Activated B cell treated with CpG ODN at 0.5 μM for 24 hours (primary cell): ENCODE measurements at regions not wholly inside any gene's neighbourhood (a gene's known extent, or its start where the extent isn't known, plus 50 kb on each side); places are given as distances from the start of the nearest gene placed in this dataset.
A peak's percentile ranks its signal among the peaks of the same experiment; 100 is the strongest.

ENCODE experiments used
- ATAC-seq: fragments of 200-7000 bp; cut with Tn5 transposase; one replicate; pipeline ENCODE4 v1.10.0; 2021; ENCODE audit warnings: low read depth, mild to moderate bottlenecking, moderate library complexity
- CTCF ChIA-PET: fragments of 350-600 bp; sonication (Branson Sonifier 250); formaldehyde crosslinking; loops from one replicate; lab custom pipeline; 2021; ENCODE audit warnings: antibody characterized with exemption; lab: Charles Lee
- POLR2A ChIA-PET: fragments of 350-600 bp; sonication (Branson Sonifier 250); formaldehyde crosslinking; loops from one replicate; lab custom pipeline; 2021; ENCODE audit warnings: antibody characterized with exemption; lab: Charles Lee
- DNase-seq: peaks from one replicate; pipeline ENCODE4 v3.0.0; 2022
- H3K27ac Mint-ChIP-seq: one replicate; pipeline ENCODE4 v1.8.0; 2020; ENCODE audit warnings: mixed read lengths
- H3K27me3 Mint-ChIP-seq: one replicate; pipeline ENCODE4 v1.8.0; 2021; ENCODE audit warnings: mixed read lengths
- H3K36me3 Mint-ChIP-seq: one replicate; pipeline ENCODE4 v1.8.0; 2021; ENCODE audit warnings: low read depth, mixed read lengths
- H3K4me1 Mint-ChIP-seq: one replicate; pipeline ENCODE4 v1.8.0; 2021; ENCODE audit warnings: mixed read lengths
- H3K4me3 Mint-ChIP-seq: one replicate; pipeline ENCODE4 v1.8.0; 2020; ENCODE audit warnings: mild to moderate bottlenecking, mixed read lengths
- H3K9me3 Mint-ChIP-seq: one replicate; pipeline ENCODE4 v1.8.0; 2020; ENCODE audit warnings: mixed read lengths
- CTCF ChIP-seq: fragments of 200-600 bp; IDR thresholded peaks from one replicate; pipeline ENCODE4 v1.8.0; 2022; ENCODE audit warnings: antibody characterized with exemption, mild to moderate bottlenecking
- intact Hi-C: fragments of 100-400 bp; cut with micrococcal nuclease; formaldehyde crosslinking; loops from one replicate; pipeline ENCODE4 v1.15.1; 2024

- no peak for ATAC-seq
- no peak for TF ChIP-seq CTCF
- H3K4me1 Mint-ChIP-seq: no peaks in the 10 kb centered on the region
- ChIA-PET POLR2A (no interaction called here), CTCF (no interaction called here)
- H3K27ac Mint-ChIP-seq: no peak overlapping the region
- H3K4me3 Mint-ChIP-seq: no peak overlapping the region
- H3K27me3 Mint-ChIP-seq: peaks cover 10% of the 10 kb centered on the region
- H3K36me3 Mint-ChIP-seq: no peaks in the 10 kb centered on the region
- intact Hi-C loops: no loop called here
- no peak for DNase-seq
- no peaks in the 10 kb centered on the region for H3K9me3 Mint-ChIP-seq
Observed at GRCh38 chr1:11399250-11399649, 79.7 kb upstream of the DISP3 start.

- Mint-ChIP-seq H3K27me3 (peaks cover 12% of the 10 kb centered on the region), H3K9me3 (no peaks in the 10 kb centered on the region), H3K36me3 (no peaks in the 10 kb centered on the region), H3K4me1 (no peaks in the 10 kb centered on the region), H3K27ac (no peak overlapping the region), H3K4me3 (no peak overlapping the region)
- no peak for TF ChIP-seq CTCF
- DNase-seq (no peak), ATAC-seq (no peak)
- CTCF ChIA-PET: no interaction called here
- POLR2A ChIA-PET: no interaction called here
- intact Hi-C loops: no loop called here
Observed at GRCh38 chr1:11400155-11400554, 78.8 kb upstream of the DISP3 start.

GRCh38 chr1:11400567-11400966 lies 78.4 kb upstream of the DISP3 start:
- intact Hi-C loops: no loop called here
- no peak for DNase-seq
- no peaks in the 10 kb centered on the region for H3K4me1 Mint-ChIP-seq
- H3K4me3 Mint-ChIP-seq: no peak overlapping the region
- peaks cover 13% of the 10 kb centered on the region for H3K27me3 Mint-ChIP-seq
- no peak for TF ChIP-seq CTCF
- no peaks in the 10 kb centered on the region for H3K36me3 Mint-ChIP-seq
- no peaks in the 10 kb centered on the region for H3K9me3 Mint-ChIP-seq
- no peak for ATAC-seq
- CTCF ChIA-PET: no interaction called here
- no peak overlapping the region for H3K27ac Mint-ChIP-seq
- POLR2A ChIA-PET: no interaction called here

GRCh38 chr1:11406845-11407244 lies 72.1 kb upstream of the DISP3 start:
- Mint-ChIP-seq H3K36me3 (no peaks in the 10 kb centered on the region), H3K4me1 (peaks cover 24% of the 10 kb centered on the region), H3K27ac (peak overlapping the region; percentile 50), H3K27me3 (peaks cover 3% of the 10 kb centered on the region), H3K9me3 (peaks cover 17% of the 10 kb centered on the region), H3K4me3 (peak overlapping the region; percentile 55)
- POLR2A ChIA-PET: interaction anchor here (0.5 kb wide), 1 partner anchor 25 kb away, joined by 3 read pairs; no protein-coding TSS in a partner anchor
- CTCF ChIA-PET: no interaction called here
- ATAC-seq (no peak), DNase-seq (no peak)
- intact Hi-C loops: no loop called here
- no peak for TF ChIP-seq CTCF

GRCh38 chr1:11407301-11407994 lies 71.5 kb upstream of the DISP3 start:
- Mint-ChIP-seq H3K36me3 (no peaks in the 10 kb centered on the region), H3K4me3 (peak overlapping the region; percentile 55), H3K27ac (peak overlapping the region; percentile 50), H3K9me3 (peaks cover 17% of the 10 kb centered on the region), H3K27me3 (peaks cover 3% of the 10 kb centered on the region), H3K4me1 (peaks cover 24% of the 10 kb centered on the region)
- no peak for DNase-seq
- ChIA-PET POLR2A (no interaction called here), CTCF (no interaction called here)
- ATAC-seq: no peak
- intact Hi-C loops: no loop called here
- TF ChIP-seq CTCF: no peak
